Fibroblast of lung (primary cell): ENCODE measurements at regions not wholly inside any gene's neighbourhood (a gene's known extent, or its start where the extent isn't known, plus 50 kb on each side); places are given as distances from the start of the nearest gene placed in this dataset.
A peak's percentile ranks its signal among the peaks of the same experiment; 100 is the strongest.

Experiments
- DNase-seq, 2 donors: peaks; one replicate each; pipeline versions ENCODE4 v3.0.0 to v3.0.0-alpha.2; 2010; ENCODE audit warnings: low read depth in 2 of 2
- H2AFZ ChIP-seq: 2 replicates; pipeline ENCODE4 v1.5.1; 2012; ENCODE audit warnings: low read length, control low read depth, inconsistent platforms
- H3K27ac ChIP-seq: 2 replicates; pipeline ENCODE4 v1.5.1; 2011; ENCODE audit warnings: low read length, control low read depth; ENCODE audit not compliant: insufficient read depth
- H3K27me3 ChIP-seq: 2 replicates; pipeline ENCODE4 v1.5.1; 2011; ENCODE audit warnings: mild to moderate bottlenecking, low read length; ENCODE audit not compliant: control insufficient read depth, insufficient read depth
- H3K36me3 ChIP-seq: 2 replicates; pipeline ENCODE4 v1.5.1; 2011; ENCODE audit warnings: low read length; ENCODE audit not compliant: control insufficient read depth, insufficient read depth
- H3K4me1 ChIP-seq: 2 replicates; pipeline ENCODE4 v1.5.1; 2011; ENCODE audit warnings: low read length; ENCODE audit not compliant: control insufficient read depth, insufficient read depth; ENCODE audit errors: extremely low read depth
- H3K4me2 ChIP-seq: 2 replicates; pipeline ENCODE4 v1.5.1; 2011; ENCODE audit warnings: low read length, control low read depth; ENCODE audit not compliant: insufficient read depth; ENCODE audit errors: extremely low read depth
- H3K4me3 ChIP-seq, 4 experiments: fragments of 200-600 bp in 1 of 4; sonication (generic) in 1 of 4; replicated peaks in 1 of 4; 2 replicates each; pipeline ENCODE4 v1.5.1; 2011 to 2016; ENCODE audit warnings: low read length in 4 of 4, low read depth in 3 of 4, mild to moderate bottlenecking in 3 of 4, control low read depth in 2 of 4, inconsistent platforms in 1 of 4, mixed read lengths in 1 of 4; ENCODE audit not compliant: insufficient read depth in 1 of 4; ENCODE audit errors: control extremely low read depth in 1 of 4
- H3K79me2 ChIP-seq: 2 replicates; pipeline ENCODE4 v1.5.1; 2012; ENCODE audit warnings: mild to moderate bottlenecking, low read length, inconsistent platforms; ENCODE audit not compliant: control insufficient read depth, insufficient read depth
- H3K9ac ChIP-seq: 2 replicates; pipeline ENCODE4 v1.5.1; 2011; ENCODE audit warnings: mild to moderate bottlenecking, low read length, control low read depth; ENCODE audit not compliant: insufficient read depth
- H3K9me3 ChIP-seq: 2 replicates; pipeline ENCODE4 v1.5.1; 2012; ENCODE audit warnings: low read depth, low read length; ENCODE audit not compliant: control insufficient read depth, insufficient read depth
- H4K20me1 ChIP-seq: 2 replicates; pipeline ENCODE4 v1.5.1; 2011; ENCODE audit warnings: low read length; ENCODE audit not compliant: control insufficient read depth, insufficient read depth; ENCODE audit errors: extremely low read depth
- EZH2 ChIP-seq: IDR thresholded peaks from 2 replicates; pipeline ENCODE4 v1.5.1; 2012; ENCODE audit warnings: low read length, control low read depth, mild to moderate bottlenecking; ENCODE audit errors: missing control alignments
- TF ChIP-seq, protein P1 (sequence below), 2 donors: IDR thresholded peaks in 1 of 2; conservative IDR thresholded peaks in 1 of 2; 1 replicate in 1 of 2; 2 replicates in 1 of 2; pipeline ENCODE4 v1.5.1; 2011 to 2012; ENCODE audit warnings: low read length in 2 of 2, control low read depth in 1 of 2, inconsistent platforms in 1 of 2, low read depth in 1 of 2, mild to moderate bottlenecking in 1 of 2

DNA sequence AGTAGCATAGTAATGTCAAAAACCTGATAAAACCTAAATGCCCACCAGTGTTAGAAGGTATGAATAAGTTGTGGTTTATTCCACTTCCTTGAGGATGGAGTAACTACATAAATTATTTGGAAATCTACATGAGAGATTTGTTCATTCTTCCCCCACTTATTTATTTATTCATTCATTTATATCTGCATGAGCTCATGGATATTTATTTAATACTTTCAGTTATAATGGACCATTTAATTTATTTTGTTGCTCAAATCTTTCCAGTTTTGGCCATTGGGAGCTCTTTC is 223.8 kb upstream of the S1PR3 start:
- H3K27me3 ChIP-seq, result no peaks in the 10 kb centered on the region
- H3K27ac ChIP-seq, result no peak overlapping the region
- peak; percentile 47 to 60 for DNase-seq
- no peak overlapping the region for H2AFZ ChIP-seq
- H3K4me2 ChIP-seq, result no peak overlapping the region
- H3K4me1 ChIP-seq, result no peaks in the 10 kb centered on the region
- no peaks in the 10 kb centered on the region for H3K36me3 ChIP-seq
- H4K20me1 ChIP-seq, result no peaks in the 10 kb centered on the region
- H3K9ac ChIP-seq, result no peak overlapping the region
- H3K4me3 ChIP-seq, result no peak overlapping the region
- TF ChIP-seq, protein P1, sequence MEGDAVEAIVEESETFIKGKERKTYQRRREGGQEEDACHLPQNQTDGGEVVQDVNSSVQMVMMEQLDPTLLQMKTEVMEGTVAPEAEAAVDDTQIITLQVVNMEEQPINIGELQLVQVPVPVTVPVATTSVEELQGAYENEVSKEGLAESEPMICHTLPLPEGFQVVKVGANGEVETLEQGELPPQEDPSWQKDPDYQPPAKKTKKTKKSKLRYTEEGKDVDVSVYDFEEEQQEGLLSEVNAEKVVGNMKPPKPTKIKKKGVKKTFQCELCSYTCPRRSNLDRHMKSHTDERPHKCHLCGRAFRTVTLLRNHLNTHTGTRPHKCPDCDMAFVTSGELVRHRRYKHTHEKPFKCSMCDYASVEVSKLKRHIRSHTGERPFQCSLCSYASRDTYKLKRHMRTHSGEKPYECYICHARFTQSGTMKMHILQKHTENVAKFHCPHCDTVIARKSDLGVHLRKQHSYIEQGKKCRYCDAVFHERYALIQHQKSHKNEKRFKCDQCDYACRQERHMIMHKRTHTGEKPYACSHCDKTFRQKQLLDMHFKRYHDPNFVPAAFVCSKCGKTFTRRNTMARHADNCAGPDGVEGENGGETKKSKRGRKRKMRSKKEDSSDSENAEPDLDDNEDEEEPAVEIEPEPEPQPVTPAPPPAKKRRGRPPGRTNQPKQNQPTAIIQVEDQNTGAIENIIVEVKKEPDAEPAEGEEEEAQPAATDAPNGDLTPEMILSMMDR (conservative IDR thresholded peaks at IDR 0.05 in 1 of 2, IDR thresholded peaks at IDR 0.05 in 1 of 2; ENCODE audit: low read depth in 1 of 2, low read length in 2 of 2), result no peak
- TF ChIP-seq EZH2, result no peak
- no peaks in the 10 kb centered on the region for H3K79me2 ChIP-seq
- no peaks in the 10 kb centered on the region for H3K9me3 ChIP-seq

DNA sequence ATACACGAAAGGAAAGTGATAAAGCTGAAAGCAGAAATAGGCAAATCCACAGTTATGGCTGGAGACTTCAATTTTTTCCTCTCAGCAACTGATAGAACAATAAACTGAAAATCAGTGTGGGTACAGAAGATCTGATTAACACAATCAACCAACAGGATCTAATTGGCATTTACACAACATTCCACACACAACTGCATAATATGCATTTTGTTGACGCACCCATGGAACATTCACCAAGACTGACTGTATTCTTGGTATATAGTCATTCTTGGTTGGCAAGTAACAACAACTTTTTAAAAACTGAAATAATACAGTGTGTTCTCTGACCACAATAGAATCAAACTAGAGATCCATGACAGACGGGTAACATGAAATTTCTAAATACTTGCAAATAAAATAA is 218.7 kb upstream of the S1PR3 start:
- peak in 1 of 2 donors; percentile 53 for DNase-seq
- no peaks in the 10 kb centered on the region for H3K27me3 ChIP-seq
- no peak overlapping the region for H3K4me3 ChIP-seq
- H3K9me3 ChIP-seq, result no peaks in the 10 kb centered on the region
- no peak for TF ChIP-seq EZH2
- TF ChIP-seq, protein P1 (conservative IDR thresholded peaks at IDR 0.05 in 1 of 2, IDR thresholded peaks at IDR 0.05 in 1 of 2; ENCODE audit: low read depth in 1 of 2, low read length in 2 of 2), result no peak
- no peak overlapping the region for H3K9ac ChIP-seq
- no peaks in the 10 kb centered on the region for H4K20me1 ChIP-seq
- no peaks in the 10 kb centered on the region for H3K36me3 ChIP-seq
- no peak overlapping the region for H3K27ac ChIP-seq
- no peak overlapping the region for H2AFZ ChIP-seq
- H3K79me2 ChIP-seq, result no peaks in the 10 kb centered on the region
- peaks cover 27% of the 10 kb centered on the region for H3K4me1 ChIP-seq
- H3K4me2 ChIP-seq, result no peak overlapping the region

DNA sequence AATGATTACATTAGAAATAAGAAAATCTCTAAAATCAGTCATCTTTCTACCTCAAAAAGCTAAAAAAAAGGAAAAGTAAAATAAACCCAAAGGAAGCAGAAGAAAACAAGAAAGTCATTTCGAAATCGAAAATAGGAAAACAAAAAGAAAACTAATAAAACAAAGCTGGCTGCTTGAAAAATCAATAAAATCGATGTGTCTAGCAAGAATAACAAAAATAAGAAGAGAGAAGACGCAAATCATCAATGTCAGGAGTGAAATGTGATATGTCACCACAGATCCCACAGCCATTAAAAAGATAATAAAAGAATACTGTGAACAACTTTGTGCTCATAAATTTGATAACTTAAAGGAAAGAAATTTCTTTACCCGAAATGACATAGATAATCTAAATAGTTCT is 218.1 kb upstream of the S1PR3 start:
- Histone ChIP-seq H3K4me1 (peaks cover 29% of the 10 kb centered on the region), H3K27me3 (no peaks in the 10 kb centered on the region), H3K9me3 (no peaks in the 10 kb centered on the region), H2AFZ (no peak overlapping the region), H3K4me3 (no peak overlapping the region), H3K4me2 (no peak overlapping the region), H4K20me1 (no peaks in the 10 kb centered on the region), H3K9ac (no peak overlapping the region), H3K36me3 (no peaks in the 10 kb centered on the region), H3K79me2 (no peaks in the 10 kb centered on the region), H3K27ac (no peak overlapping the region)
- DNase-seq, result no peak
- no peak for TF ChIP-seq EZH2
- TF ChIP-seq, protein P1 (conservative IDR thresholded peaks at IDR 0.05 in 1 of 2, IDR thresholded peaks at IDR 0.05 in 1 of 2; ENCODE audit: low read depth in 1 of 2, low read length in 2 of 2), result no peak
